AG09309 (cell line): ENCODE measurements at regions not wholly inside any gene's neighbourhood (a gene's known extent, or its start where the extent isn't known, plus 50 kb on each side); places are given as distances from the start of the nearest gene placed in this dataset.

Experiments used
- DNase-seq: peaks from one replicate; pipeline ENCODE4 v3.0.0-alpha.2; 2010; ENCODE audit warnings: low read depth
- H3K4me3 ChIP-seq: 2 replicates; pipeline ENCODE4 v1.5.1; 2011; ENCODE audit warnings: mild to moderate bottlenecking, low read depth, low read length, moderate library complexity; ENCODE audit not compliant: control insufficient read depth
- CTCF ChIP-seq: IDR thresholded peaks from 2 replicates; pipeline ENCODE4 v1.5.1; 2011; ENCODE audit warnings: mild to moderate bottlenecking, low read depth, low read length, inconsistent platforms; ENCODE audit not compliant: insufficient read depth, control insufficient read depth; ENCODE audit errors: missing control alignments

- no peak for DNase-seq
- H3K4me3 ChIP-seq: no peak overlapping the region
- no peak for TF ChIP-seq CTCF
Measured at GRCh38 chr11:71357414-71357813, 90.8 kb downstream of the DHCR7 start.

GRCh38 chr11:71356904-71357303 lies 91.3 kb downstream of the DHCR7 start:
- TF ChIP-seq CTCF: no peak
- DNase-seq: no peak
- H3K4me3 ChIP-seq: no peak overlapping the region

GRCh38 chr11:71356280-71356876 lies 91.8 kb downstream of the DHCR7 start:
- H3K4me3 ChIP-seq: no peak overlapping the region
- DNase-seq: no peak
- TF ChIP-seq CTCF: no peak

- no peak overlapping the region for H3K4me3 ChIP-seq
- no peak for DNase-seq
- TF ChIP-seq CTCF: no peak
Measured at GRCh38 chr11:71355281-71355680, 92.9 kb downstream of the DHCR7 start.

- no peak overlapping the region for H3K4me3 ChIP-seq
- no peak for DNase-seq
- TF ChIP-seq CTCF: no peak
Measured at GRCh38 chr11:71354394-71355105, 93.6 kb downstream of the DHCR7 start.

- DNase-seq: no peak
- no peak for TF ChIP-seq CTCF
- no peak overlapping the region for H3K4me3 ChIP-seq
Measured at GRCh38 chr11:71352748-71353147, 95.4 kb downstream of the DHCR7 start.

- no peak overlapping the region for H3K4me3 ChIP-seq
- no peak for DNase-seq
- no peak for TF ChIP-seq CTCF
Measured at GRCh38 chr11:71352226-71352625, 96.0 kb downstream of the DHCR7 start.
